ENCODE measurements at regions not wholly inside any gene's neighbourhood (a gene's known extent, or its start where the extent isn't known, plus 50 kb on each side); places are given as distances from the start of the nearest gene placed in this dataset.

DNA sequence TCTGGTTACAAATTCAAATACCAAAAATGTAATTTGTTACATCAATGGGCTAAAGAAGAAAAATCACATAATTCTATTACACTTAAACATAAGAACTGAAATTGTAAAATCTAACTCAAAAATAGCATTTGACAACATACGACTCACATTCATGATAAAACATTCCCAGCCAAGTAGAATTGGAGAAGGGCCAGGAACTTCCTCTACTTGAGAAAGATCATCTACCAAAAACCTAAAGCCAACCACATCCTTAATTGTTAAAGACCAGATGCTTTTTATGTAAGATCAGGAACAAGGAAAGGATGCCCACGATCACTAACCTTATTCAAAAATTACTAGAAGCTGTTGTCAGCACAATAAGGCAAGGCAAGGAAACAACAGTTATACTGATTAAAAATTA lies 1819.8 kb upstream of the C9orf72 start:
- intact Hi-C loops (cut with DNase I) = no loop called here
- no peak overlapping the region for H3K27ac ChIP-seq
- WGBS, 2 donors = 54 to 64% methylated on average over 2 of the region's 2 CpGs
- no peaks in the 10 kb centered on the region for H3K9me3 ChIP-seq
- no peaks in the 10 kb centered on the region for H3K4me1 ChIP-seq
- DNase-seq = no peak
- no peaks in the 10 kb centered on the region for H3K27me3 ChIP-seq
- no peak overlapping the region for H3K4me3 ChIP-seq
- H3K36me3 ChIP-seq = no peaks in the 10 kb centered on the region
- TF ChIP-seq, protein P1, sequence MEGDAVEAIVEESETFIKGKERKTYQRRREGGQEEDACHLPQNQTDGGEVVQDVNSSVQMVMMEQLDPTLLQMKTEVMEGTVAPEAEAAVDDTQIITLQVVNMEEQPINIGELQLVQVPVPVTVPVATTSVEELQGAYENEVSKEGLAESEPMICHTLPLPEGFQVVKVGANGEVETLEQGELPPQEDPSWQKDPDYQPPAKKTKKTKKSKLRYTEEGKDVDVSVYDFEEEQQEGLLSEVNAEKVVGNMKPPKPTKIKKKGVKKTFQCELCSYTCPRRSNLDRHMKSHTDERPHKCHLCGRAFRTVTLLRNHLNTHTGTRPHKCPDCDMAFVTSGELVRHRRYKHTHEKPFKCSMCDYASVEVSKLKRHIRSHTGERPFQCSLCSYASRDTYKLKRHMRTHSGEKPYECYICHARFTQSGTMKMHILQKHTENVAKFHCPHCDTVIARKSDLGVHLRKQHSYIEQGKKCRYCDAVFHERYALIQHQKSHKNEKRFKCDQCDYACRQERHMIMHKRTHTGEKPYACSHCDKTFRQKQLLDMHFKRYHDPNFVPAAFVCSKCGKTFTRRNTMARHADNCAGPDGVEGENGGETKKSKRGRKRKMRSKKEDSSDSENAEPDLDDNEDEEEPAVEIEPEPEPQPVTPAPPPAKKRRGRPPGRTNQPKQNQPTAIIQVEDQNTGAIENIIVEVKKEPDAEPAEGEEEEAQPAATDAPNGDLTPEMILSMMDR (IDR thresholded peaks at IDR 0.05) = no peak
- TF ChIP-seq POLR2A (IDR thresholded peaks at IDR 0.05) = no peak

DNA sequence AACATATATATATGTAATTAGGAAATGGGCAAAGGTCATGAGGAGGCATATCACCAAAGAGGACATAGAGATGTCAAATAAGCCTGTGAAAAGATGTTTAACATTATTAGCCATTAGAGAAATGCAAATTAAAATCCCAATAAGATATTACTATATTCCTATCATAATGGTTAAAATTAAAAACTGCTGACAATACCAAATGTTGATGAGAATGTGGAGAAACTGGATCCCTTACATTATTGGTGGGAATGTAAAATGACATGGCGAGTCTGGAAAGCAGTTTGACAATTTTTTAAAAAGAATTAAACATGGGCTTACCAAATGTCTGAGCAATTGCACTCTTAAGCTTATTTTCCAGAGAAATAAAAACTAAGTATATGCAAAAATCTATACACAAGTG lies 1821.6 kb upstream of the C9orf72 start:
- no peaks in the 10 kb centered on the region for H3K27me3 ChIP-seq
- WGBS, 2 donors = 73 to 77% methylated on average over 1 of the region's 1 CpG
- no peaks in the 10 kb centered on the region for H3K36me3 ChIP-seq
- no peak for DNase-seq
- no peak for TF ChIP-seq POLR2A (IDR thresholded peaks at IDR 0.05)
- TF ChIP-seq, protein P1 (IDR thresholded peaks at IDR 0.05) = no peak
- no peaks in the 10 kb centered on the region for H3K9me3 ChIP-seq
- intact Hi-C loops (cut with DNase I) = no loop called here
- H3K4me3 ChIP-seq = no peak overlapping the region
- no peaks in the 10 kb centered on the region for H3K4me1 ChIP-seq
- no peak overlapping the region for H3K27ac ChIP-seq

DNA sequence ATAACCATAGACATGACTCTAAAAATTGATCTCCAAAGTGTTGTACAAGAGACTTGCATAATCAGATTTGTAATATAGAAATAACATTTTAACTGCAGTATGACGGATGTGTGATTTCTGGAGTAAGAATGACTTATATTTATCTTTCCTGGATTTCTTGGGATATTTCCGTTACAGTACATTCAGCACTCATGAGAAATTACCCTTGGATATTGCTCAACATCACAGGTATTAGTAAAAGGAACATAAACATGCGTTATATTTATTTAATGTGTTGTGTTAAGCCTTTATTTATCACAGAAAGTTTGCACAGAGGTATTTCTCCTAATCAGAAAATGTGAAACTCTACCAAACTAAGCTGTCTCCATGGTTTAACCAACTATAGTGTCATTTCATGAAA lies 1823.9 kb upstream of the C9orf72 start:
- H3K4me1 ChIP-seq = no peaks in the 10 kb centered on the region
- TF ChIP-seq, protein P1 (IDR thresholded peaks at IDR 0.05) = no peak
- TF ChIP-seq POLR2A (IDR thresholded peaks at IDR 0.05) = no peak
- no peaks in the 10 kb centered on the region for H3K27me3 ChIP-seq
- intact Hi-C loops (cut with DNase I) = no loop called here
- no peak overlapping the region for H3K4me3 ChIP-seq
- no peak for DNase-seq
- H3K27ac ChIP-seq = no peak overlapping the region
- H3K36me3 ChIP-seq = no peaks in the 10 kb centered on the region
- 63 to 74% methylated on average over 3 of the region's 3 CpGs for WGBS, 2 donors
- no peaks in the 10 kb centered on the region for H3K9me3 ChIP-seq

DNA sequence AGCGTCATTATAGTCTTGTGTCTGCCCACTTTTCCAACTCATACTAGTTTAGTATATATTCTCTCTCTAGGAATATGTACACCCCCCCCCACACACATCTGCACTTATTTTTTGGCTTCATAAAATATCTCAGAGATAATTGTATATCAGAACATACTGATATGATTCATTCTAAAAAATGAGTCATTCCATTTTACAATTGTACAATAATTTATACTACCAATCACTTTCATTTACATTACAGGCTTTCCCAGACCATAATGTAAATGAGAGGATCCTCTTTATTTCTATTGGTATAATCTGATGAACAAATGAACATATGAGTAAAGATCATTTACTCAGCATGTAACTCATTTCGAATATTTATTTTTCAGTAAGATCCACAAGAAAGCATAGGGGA lies 1842.9 kb upstream of the C9orf72 start:
- intact Hi-C loops (cut with DNase I) = no loop called here
- no peaks in the 10 kb centered on the region for H3K9me3 ChIP-seq
- H3K4me3 ChIP-seq = no peak overlapping the region
- no peaks in the 10 kb centered on the region for H3K36me3 ChIP-seq
- no peak overlapping the region for H3K27ac ChIP-seq
- DNase-seq = no peak
- H3K4me1 ChIP-seq = no peaks in the 10 kb centered on the region
- 73 to 84% methylated on average over 2 of the region's 2 CpGs for WGBS, 2 donors
- no peaks in the 10 kb centered on the region for H3K27me3 ChIP-seq
- TF ChIP-seq POLR2A (IDR thresholded peaks at IDR 0.05) = no peak
- TF ChIP-seq, protein P1 (IDR thresholded peaks at IDR 0.05) = no peak

DNA sequence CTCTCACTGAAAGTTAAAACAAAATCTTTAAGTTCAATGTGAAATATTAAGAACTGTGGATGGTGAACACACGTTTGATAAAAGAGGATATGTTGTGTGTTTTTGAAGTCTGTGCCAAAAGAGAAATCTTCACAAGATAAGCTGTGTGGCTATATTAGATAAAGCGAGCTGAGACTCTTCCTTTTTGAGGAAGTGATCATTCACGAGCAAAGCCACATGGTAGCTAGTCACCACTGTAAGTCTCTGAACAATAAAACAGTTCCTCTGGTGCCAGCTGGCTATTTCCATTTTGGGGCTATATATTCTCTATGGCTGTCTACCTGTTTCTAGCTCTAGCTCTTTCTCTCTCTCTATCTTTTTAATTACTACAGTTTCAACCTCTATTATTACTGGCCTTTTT lies 1849.2 kb upstream of the C9orf72 start:
- no peak for DNase-seq
- no peaks in the 10 kb centered on the region for H3K27me3 ChIP-seq
- no peak for TF ChIP-seq POLR2A (IDR thresholded peaks at IDR 0.05)
- TF ChIP-seq, protein P1 (IDR thresholded peaks at IDR 0.05) = no peak
- H3K4me1 ChIP-seq = no peaks in the 10 kb centered on the region
- no peaks in the 10 kb centered on the region for H3K9me3 ChIP-seq
- no peak overlapping the region for H3K4me3 ChIP-seq
- intact Hi-C loops (cut with DNase I) = no loop called here
- H3K36me3 ChIP-seq = no peaks in the 10 kb centered on the region
- WGBS, 2 donors = 46 to 55% methylated on average over 3 of the region's 3 CpGs
- H3K27ac ChIP-seq = no peak overlapping the region
